SHP77 treated with DMSO at 0.1 percent for 48 hours (cell line): ENCODE measurements at regions not wholly inside any gene's neighbourhood (a gene's known extent, or its start where the extent isn't known, plus 50 kb on each side); places are given as distances from the start of the nearest gene placed in this dataset.
"Not testable (repeated sequence)": the region's sequence is repeated elsewhere in the genome, so short reads cannot be mapped to it uniquely, and the experiment has no call there.

Source experiments
- DNase-seq: peaks from one replicate; lab custom pipeline; 2025; lab: John Stamatoyannopoulos, UW

DNA sequence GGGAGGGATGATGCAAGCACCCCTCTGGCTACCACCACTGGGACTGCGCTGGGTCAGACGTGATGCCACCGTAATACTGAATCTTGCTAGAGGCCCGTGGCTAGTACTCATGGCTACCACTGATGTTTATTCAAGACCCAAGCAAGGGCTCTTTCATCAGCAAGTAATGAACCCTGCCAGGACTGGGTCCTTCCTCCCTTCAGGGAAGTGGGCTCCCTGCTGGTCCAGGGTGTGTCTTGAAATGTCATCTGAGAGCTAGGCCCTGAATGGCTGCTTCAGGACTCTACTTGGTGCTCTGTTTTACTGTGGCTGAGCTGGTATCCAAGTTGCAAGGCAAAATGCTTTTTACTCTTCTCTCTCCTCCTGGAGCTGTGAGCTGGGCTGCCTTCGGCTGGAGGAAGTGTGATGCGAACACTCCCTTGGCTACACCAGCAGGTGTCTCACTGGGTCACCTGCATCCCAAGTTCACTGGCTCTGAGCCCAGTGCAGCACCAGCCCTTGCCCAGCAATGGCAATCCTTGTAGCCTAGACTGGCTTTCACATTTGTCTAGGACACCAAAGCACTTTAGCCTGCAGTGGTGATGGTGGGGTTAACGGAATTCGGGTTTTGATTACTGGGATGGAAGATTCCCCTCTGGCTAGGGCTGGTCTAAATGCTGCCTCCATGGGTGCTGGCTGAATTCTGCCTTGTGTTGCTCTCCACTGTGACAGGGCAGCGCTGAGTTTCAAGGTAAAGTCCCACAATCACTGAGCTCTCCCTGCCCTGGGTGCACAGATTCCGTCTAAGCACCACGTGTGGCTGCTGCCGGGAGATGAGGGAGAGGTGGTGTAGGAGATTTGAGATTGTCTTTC lies 98.6 kb downstream of the USP22 start:
- peak; percentile 57 for DNase-seq

DNA sequence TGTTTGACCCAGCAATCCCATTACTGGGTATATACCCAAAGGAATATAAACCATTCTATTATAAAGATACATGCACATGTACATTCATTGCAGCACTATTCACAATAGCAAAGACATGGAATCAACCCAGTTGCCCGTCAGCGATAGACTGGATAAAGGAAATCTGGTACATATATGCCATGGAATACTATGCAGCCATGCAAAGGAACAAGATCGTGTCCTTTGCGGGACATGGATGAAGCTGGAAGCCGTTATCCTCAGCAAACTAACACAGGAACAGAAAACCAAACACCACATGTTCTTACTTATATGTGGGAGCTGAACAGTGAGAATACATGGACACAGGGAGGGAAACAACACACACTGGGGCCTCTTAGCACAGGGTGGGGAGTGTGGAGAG lies 95.1 kb downstream of the USP22 start:
- DNase-seq = not testable (repeated sequence)

DNA sequence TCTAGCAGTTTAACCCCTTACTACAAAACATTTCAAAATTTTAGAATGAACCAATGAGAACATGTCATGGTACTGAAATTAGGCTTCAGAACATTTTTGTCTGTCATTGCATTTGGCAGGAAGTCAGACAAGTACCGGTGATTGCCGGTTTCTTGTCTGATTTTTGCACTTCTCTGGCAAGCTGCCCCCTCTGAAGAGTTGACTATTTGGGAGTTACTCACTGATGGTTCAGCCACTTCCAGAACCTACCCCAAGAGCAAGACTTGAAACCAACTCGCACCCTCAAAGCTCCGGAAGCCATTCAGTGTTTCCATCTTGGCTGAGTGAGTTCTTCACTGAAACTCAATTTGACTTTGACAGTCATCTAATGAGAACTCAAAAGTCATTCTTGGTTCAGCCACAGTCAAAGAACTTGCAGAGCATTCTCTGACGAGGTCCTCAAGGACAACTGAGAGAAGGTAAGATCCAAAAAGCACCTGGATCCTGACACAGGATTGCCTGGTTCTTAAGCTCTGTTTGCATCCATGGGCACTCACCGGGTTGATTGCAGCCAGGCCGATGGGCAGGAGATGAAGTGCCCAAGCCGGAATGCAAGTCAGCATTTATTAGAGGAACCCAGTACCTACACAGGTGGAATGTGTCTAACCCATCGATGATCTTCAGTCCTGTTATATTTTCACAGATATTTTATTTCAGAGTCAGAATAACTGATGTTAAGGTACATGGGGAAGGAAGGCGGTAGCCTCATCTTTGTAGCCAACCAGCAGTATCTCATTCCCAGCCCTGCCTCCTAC lies 93.6 kb downstream of the USP22 start:
- no peak for DNase-seq
